ENCODE measurements at regions not wholly inside any gene's neighbourhood (a gene's known extent, or its start where the extent isn't known, plus 50 kb on each side); places are given as distances from the start of the nearest gene placed in this dataset.

DNA sequence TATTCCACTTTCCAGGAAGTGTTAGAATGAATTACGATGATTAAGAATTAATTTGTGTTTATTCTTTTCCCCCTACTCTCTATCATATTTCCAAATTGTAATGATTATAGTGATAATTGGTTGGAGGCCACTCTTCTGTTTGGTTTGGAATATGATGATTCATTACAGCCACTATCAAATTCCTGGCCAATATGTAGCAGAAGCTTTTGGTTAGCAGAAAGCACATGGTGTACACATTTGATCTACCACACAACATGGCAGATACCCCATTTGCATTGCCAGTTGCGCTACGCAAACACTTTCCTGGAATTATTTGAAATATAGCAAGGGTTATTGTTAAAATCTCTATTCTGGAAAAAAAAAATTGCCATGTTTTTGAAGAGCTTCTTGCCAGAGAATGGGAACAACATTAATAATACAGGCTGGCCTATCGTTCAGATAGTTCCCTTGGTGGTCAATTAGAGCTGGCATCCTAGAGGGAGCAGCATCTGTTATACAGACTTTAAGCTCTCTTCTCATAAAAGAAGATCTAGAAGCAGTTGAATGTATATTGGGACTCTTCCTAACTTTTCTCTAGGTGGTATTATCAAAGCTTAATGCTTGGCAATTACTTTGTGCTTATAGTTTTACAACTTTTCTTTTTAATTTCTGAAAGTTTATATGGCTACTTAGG is 455.0 kb upstream of the ACTBL2 start:
- ATAC-seq (ENCODE audit: low read depth) (no peak), DNase-seq (no peak)
- Histone ChIP-seq H3K27ac (ENCODE audit: low read length in 2 of 2) (no peak overlapping the region), H3K36me3 (replicated peaks in 1 of 2; ENCODE audit: control extremely low read depth in 1 of 2, control insufficient read depth in 1 of 2, extremely low read depth in 1 of 2, insufficient read depth in 2 of 2, low read length in 1 of 2) (no peaks in the 10 kb centered on the region), H3K4me2 (replicated peaks; ENCODE audit: low read depth, low read length, poor library complexity, severe bottlenecking) (no peak overlapping the region), H3K27me3 (replicated peaks in 1 of 4; ENCODE audit: control extremely low read depth in 1 of 4, control insufficient read depth in 3 of 4, insufficient read depth in 4 of 4, low read length in 3 of 4) (no peaks in the 10 kb centered on the region), H4K20me1 (ENCODE audit: control insufficient read depth, insufficient read depth, low read length, poor library complexity, severe bottlenecking) (no peaks in the 10 kb centered on the region), H3K9me3 (ENCODE audit: control extremely low read depth in 1 of 3, control insufficient read depth in 2 of 3, insufficient read depth in 1 of 3, low read length in 2 of 3) (no peaks in the 10 kb centered on the region), H3K4me3 (ENCODE audit: control extremely low read depth in 1 of 5, extremely low read depth in 1 of 5, insufficient read depth in 1 of 5, low read depth in 2 of 5, low read length in 4 of 5) (no peak overlapping the region), H2AFZ (ENCODE audit: insufficient read depth, low read depth, low read length, poor library complexity, severe bottlenecking) (no peak overlapping the region), H3K9ac (ENCODE audit: low read length) (no peak overlapping the region), H3K4me1 (ENCODE audit: control insufficient read depth in 2 of 2, insufficient read depth in 2 of 2, low read length in 2 of 2) (no peaks in the 10 kb centered on the region), H3K79me2 (ENCODE audit: control insufficient read depth, insufficient read depth, low read length) (no peaks in the 10 kb centered on the region)
- WGBS (ENCODE audit: insufficient coverage), result no CpG with 5 or more reads among the region's 4 CpGs
- intact Hi-C loops (cut with micrococcal nuclease), result no loop called here
- ChIA-PET CTCF (no interaction called here), POLR2A (no interaction called here)
- no peak overlapping the region for H3K27ac Mint-ChIP-seq
- no peaks in the 10 kb centered on the region for H3K4me1 Mint-ChIP-seq
- H3K9me3 Mint-ChIP-seq (ENCODE audit: insufficient read depth), result peaks cover 2% of the 10 kb centered on the region
- TF ChIP-seq, protein P1, sequence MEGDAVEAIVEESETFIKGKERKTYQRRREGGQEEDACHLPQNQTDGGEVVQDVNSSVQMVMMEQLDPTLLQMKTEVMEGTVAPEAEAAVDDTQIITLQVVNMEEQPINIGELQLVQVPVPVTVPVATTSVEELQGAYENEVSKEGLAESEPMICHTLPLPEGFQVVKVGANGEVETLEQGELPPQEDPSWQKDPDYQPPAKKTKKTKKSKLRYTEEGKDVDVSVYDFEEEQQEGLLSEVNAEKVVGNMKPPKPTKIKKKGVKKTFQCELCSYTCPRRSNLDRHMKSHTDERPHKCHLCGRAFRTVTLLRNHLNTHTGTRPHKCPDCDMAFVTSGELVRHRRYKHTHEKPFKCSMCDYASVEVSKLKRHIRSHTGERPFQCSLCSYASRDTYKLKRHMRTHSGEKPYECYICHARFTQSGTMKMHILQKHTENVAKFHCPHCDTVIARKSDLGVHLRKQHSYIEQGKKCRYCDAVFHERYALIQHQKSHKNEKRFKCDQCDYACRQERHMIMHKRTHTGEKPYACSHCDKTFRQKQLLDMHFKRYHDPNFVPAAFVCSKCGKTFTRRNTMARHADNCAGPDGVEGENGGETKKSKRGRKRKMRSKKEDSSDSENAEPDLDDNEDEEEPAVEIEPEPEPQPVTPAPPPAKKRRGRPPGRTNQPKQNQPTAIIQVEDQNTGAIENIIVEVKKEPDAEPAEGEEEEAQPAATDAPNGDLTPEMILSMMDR (IDR thresholded peaks at IDR 0.05), result no peak
- no peak for TF ChIP-seq EZH2 (IDR thresholded peaks at IDR 0.05; ENCODE audit: borderline replicate concordance, insufficient read depth, low read depth, low read length, poor library complexity, severe bottlenecking)
- no peak overlapping the region for H3K4me3 Mint-ChIP-seq
- H3K27me3 Mint-ChIP-seq, result no peaks in the 10 kb centered on the region

DNA sequence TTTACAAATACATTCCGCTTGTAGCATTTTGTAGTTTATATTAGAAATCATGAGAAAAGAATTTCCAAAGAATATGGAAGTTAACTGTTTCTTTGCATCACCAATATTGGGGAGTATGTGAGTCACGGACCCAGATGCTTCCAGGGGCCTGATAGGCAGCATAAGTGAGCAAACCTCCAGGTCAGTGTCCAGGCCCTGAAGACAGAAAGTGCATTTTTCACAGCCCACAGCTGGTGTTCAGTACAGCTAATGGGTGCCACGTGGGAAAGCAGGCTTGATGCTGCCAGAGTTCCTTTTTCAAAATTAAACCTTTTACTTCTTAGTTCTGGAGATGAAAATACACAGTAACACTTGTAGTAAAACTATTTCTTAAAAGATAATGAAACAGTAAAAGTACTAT is 454.4 kb upstream of the ACTBL2 start:
- CTCF ChIA-PET, result no interaction called here
- TF ChIP-seq, protein P1 (IDR thresholded peaks at IDR 0.05), result no peak
- no peak for TF ChIP-seq EZH2 (IDR thresholded peaks at IDR 0.05; ENCODE audit: borderline replicate concordance, insufficient read depth, low read depth, low read length, poor library complexity, severe bottlenecking)
- H3K4me3 Mint-ChIP-seq, result no peak overlapping the region

More for the DNA sequence above, 454.4 kb upstream of the ACTBL2 start:
- no peak overlapping the region for H3K27ac Mint-ChIP-seq
- H3K27me3 Mint-ChIP-seq, result no peaks in the 10 kb centered on the region
- H3K36me3 ChIP-seq (replicated peaks in 1 of 2; ENCODE audit: control extremely low read depth in 1 of 2, control insufficient read depth in 1 of 2, extremely low read depth in 1 of 2, insufficient read depth in 2 of 2, low read length in 1 of 2), result no peaks in the 10 kb centered on the region
- no peaks in the 10 kb centered on the region for H3K9me3 ChIP-seq (ENCODE audit: control extremely low read depth in 1 of 3, control insufficient read depth in 2 of 3, insufficient read depth in 1 of 3, low read length in 2 of 3)
- 64% methylated on average over 1 of the region's 3 CpGs for WGBS (ENCODE audit: insufficient coverage)
- ATAC-seq (ENCODE audit: low read depth) (no peak), DNase-seq (no peak)
- no peaks in the 10 kb centered on the region for H4K20me1 ChIP-seq (ENCODE audit: control insufficient read depth, insufficient read depth, low read length, poor library complexity, severe bottlenecking)
- no peaks in the 10 kb centered on the region for H3K4me1 Mint-ChIP-seq
- no peaks in the 10 kb centered on the region for H3K79me2 ChIP-seq (ENCODE audit: control insufficient read depth, insufficient read depth, low read length)
- H3K4me2 ChIP-seq (replicated peaks; ENCODE audit: low read depth, low read length, poor library complexity, severe bottlenecking), result no peak overlapping the region
- POLR2A ChIA-PET, result no interaction called here
- H3K27ac ChIP-seq (ENCODE audit: low read length in 2 of 2), result no peak overlapping the region
- H3K9ac ChIP-seq (ENCODE audit: low read length), result no peak overlapping the region
- no peak overlapping the region for H3K4me3 ChIP-seq (ENCODE audit: control extremely low read depth in 1 of 5, extremely low read depth in 1 of 5, insufficient read depth in 1 of 5, low read depth in 2 of 5, low read length in 4 of 5)
- no peaks in the 10 kb centered on the region for H3K4me1 ChIP-seq (ENCODE audit: control insufficient read depth in 2 of 2, insufficient read depth in 2 of 2, low read length in 2 of 2)
- no peak overlapping the region for H2AFZ ChIP-seq (ENCODE audit: insufficient read depth, low read depth, low read length, poor library complexity, severe bottlenecking)
- H3K27me3 ChIP-seq (replicated peaks in 1 of 4; ENCODE audit: control extremely low read depth in 1 of 4, control insufficient read depth in 3 of 4, insufficient read depth in 4 of 4, low read length in 3 of 4), result no peaks in the 10 kb centered on the region
- H3K9me3 Mint-ChIP-seq (ENCODE audit: insufficient read depth), result no peaks in the 10 kb centered on the region
- intact Hi-C loops (cut with micrococcal nuclease), result no loop called here
